G401.6 (cell line): ENCODE measurements at regions not wholly inside any gene's neighbourhood (a gene's known extent, or its start where the extent isn't known, plus 50 kb on each side); places are given as distances from the start of the nearest gene placed in this dataset.
"Not testable (repeated sequence)": the region's sequence is repeated elsewhere in the genome, so short reads cannot be mapped to it uniquely, and the experiment has no call there.

Source experiments
- FAIRE-seq: peaks from 2 replicates; lab custom pipeline; 2012; peaks lifted over from hg19 to GRCh38; lab: Jason Lieb, UNC

DNA sequence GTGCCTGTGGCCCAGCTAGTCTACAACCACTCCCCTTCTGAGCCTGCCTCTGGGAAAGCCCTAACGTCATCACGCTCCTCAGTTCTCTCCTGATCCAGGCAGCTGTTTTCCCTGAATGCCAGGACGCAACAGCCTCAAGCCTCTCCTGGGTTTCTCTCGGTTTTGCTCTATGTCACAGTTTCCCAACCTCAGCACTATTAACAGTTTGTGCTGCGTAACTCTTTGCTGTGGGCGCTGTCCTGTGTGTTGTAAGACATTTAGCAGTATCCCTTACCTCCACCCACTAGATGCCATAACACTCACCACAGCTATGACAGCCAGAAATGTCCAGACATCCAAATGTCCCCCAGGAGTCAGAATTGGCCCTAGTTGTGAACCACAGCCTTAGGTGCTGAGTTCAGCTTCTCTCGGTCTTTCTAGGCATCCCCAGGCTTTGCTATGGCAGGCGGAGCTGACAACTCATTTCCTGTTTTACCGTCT, 226.3 kb upstream of the NPVF start:
- no peak for FAIRE-seq

DNA sequence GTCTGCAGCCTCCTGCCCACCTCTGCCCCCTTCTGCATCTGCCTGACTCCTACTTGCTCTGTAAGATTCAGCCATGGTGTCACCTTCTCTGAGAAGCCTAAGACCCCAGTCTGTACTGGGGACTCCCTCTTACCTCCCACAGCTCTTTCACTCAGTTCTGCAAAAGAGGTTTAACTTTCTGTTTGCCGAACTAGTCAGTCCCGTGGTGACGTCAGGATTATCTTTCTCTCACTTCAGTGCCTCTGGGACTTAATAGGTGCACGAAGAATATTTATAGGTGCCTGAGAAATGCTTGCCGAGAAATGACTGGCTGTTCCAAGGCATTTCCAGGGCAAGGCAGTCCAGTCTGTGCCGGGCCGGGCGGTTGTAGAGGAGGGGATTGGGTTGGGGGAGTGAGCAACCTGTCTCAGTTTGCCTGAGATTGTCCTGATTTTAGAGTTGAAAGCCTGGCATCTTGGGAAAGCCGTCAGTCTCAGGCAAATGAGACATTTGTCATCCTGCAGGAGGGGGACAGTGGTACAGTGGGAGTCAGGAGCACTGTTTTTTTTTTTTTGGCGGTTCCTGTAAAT, 227.5 kb upstream of the NPVF start:
- no peak for FAIRE-seq

DNA sequence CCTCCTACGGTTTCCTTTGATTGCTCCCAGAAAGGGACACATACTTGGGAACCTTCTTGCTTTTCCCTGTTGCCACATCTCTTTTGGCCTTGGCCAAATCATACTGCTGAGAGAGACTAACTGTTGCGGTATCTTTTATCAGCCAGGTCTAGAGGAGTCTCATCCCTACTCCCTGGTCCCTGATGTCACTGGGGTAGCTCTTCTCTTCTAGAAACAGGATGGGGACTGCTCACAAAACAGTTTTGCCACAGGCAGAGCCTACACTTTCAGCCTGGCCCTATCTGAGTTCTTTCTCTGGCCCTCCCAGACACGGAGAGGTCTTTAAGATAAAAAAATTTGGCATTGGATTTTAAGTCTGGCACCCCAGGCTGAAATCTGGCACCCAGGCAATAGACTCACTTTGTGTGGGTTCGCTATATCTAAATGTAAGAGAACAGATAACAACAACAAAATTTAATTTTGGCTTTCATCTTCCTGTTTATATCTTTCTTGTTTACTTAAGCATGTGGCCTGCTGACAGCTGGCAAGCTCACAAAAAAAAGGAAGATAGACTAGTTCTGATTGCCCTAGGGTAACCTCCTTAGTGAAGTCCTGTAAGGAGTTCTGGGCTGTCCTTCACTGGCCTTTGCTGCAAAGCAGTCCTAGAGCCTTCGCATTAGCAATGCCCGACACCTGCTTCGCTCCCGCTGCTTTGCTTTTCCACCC, 228.3 kb upstream of the NPVF start:
- no peak for FAIRE-seq

DNA sequence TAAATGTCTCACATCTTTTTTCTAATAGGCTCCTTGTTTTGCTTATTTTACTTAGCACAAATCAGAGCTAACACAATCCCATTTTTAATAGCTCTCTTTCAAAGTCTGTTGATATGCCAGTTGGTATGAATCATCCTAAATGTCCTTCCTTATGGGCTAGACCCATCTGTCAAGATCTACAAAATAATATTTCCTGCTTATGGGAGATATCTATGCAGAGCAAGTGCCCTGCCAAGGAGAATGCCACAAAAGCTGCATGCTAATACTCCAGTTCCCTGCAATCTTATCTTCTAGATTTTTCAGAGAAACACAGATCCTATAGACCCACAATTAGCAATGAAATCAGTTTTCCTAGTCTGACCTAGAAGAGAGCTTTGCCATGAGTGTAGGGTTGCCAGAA, 230.8 kb upstream of the NPVF start:
- FAIRE-seq = no peak

DNA sequence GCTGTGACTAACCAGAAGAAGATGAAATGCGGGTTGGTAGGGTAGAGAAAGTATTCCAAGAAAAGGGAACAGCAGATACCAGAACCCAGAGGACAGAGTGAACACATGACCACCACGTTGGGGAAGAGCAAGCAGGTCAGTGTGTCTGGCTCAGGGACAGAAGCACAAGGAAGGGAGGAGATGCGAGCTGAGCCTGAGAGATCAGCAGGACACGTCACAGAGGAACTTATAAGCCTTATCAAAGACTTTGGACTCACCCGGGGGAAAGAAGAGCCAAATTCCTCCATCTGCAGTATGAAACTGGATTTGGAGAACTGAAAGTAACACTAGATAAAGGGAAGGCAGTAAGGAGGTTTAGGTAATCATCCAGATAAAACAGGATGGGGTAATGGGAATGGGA, 232.1 kb upstream of the NPVF start:
- no peak for FAIRE-seq

DNA sequence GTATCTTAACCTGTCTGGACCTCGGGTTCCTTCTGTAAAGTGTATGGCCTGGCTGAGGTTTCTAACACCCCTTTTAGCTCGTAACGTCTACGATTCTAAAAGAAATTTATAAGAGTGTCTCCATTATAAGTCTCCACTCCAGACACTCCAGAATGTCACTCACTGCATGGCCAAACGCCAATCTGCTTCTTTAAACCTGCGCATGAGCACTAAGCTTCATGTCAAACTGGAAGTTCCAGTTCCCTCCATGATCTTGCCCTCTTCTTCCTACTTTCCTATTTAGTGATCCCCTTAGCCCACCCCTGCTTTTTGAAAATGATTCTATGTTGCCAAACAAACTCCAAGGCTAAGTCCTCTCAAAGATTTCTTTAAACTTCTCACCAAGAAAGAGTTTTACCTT, 241.4 kb upstream of the NPVF start:
- no peak for FAIRE-seq

DNA sequence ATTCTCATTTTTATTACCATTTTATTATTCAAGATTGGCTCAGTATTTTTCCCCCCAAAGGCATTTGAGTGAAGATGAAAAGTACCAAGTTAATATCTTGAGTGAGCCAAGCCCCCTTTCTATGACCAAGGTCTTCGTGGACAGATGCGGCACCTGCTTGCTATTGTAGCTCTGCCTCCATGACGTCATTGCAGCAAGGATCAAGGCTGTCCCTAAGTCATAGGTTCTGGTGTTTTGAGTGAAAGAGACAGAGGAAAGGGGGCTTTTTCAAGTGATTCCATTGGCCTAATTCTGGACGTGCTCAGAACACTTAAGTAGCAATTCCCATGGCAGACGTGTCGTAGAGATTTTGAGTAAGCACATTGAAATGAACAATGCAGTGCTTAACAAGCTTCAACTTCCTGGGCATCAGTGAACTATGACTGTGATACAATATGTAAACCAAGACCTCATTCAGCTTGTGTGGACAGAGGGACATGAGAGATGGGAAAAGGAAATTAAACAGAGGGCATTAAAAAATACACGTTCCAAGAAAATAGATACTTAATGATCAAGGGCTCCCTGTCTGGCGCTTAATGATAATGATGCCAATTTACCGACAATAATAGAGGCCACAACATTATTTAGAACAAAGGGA, 248.7 kb upstream of the NPVF start:
- no peak for FAIRE-seq

DNA sequence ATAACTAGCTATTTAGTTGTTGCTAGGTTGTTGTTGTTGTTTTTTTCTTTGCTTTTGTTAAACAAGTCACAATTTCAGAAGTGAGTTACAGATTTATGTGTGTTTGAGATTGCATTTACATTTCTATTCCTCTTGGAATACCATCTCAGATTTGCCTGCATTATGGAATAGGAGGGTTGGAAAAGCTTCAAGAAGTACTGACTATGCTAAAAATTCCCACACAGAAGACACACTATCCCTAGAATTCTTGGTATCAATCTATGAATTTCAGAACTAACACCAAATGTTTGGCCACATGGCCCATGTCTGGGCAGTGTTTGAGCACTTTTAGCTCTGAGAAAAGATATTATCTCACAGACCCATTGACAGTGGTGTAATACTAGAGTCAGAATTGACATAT, 249.9 kb upstream of the NPVF start:
- FAIRE-seq = not testable (repeated sequence)

DNA sequence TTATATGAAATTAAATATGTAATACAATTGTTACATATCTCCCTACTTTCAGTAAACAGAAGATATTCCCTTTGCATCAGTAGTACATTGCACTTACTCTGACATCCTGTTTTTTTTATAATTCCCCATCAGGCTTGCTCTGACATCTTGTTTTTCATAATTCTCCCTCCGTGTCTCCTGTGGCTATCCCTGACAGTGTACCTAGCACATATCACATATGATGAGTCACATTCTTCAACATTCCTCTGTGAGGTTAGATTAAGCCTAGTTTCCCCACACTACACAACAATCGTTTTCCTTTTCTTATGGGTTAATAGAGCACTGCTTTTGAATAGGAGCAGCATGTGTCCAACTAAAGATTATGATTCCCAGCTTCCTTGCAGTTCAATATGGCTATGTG, 250.6 kb upstream of the NPVF start:
- no peak for FAIRE-seq

DNA sequence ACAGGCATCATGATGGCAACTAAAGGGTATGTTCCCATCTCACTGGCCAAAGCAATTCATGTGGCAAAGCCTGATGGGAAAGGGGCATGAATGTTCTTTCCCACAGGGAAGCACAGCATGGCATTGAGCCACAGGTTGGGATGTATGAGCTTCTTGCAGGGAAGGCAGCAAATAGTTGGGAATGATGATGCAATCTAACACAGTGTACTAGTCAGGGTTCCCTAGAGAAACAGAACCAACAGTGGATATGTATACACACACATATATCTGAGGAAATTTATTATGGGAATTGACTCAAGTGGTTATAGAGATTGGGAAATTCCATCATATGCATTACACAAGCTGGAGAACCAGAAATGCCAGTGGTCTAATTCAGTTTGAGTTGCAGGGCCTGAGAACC, 253.6 kb upstream of the NPVF start:
- no peak for FAIRE-seq

DNA sequence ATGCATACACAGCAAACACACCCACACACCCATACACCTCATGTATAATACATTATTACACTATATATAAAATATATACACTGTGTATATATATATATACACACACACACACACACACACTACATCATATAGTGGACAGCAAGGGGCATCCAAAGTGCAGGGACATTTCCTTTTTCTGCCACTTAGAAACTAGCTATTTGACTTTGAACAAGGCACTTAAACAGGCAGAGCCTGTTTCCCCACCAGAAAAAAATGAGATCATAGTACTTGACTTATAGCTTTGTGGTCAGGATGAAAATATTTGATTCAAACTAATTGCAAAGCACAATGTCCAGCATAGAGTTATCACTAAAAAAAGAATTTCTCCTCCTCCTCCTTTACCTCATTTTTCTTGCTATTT, 254.3 kb upstream of the NPVF start:
- FAIRE-seq = no peak

DNA sequence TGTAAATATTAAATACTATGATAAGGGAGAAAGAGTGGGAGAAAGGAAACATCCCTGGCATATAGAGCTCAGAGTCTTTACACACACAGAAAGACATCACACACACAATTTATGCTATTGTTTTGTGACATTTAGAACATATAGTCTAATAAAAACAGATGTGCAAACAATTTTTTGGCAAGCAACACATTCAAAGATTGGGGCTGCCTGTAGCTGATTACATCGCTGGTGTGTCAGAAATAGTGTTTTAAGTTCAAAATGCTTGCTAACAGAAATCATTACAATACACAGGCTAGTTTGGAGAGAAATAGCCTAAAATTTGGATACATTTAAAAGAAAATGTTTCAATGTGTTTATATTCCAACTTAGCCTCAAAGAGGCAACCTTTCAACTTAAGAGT, 256.7 kb upstream of the NPVF start:
- no peak for FAIRE-seq

DNA sequence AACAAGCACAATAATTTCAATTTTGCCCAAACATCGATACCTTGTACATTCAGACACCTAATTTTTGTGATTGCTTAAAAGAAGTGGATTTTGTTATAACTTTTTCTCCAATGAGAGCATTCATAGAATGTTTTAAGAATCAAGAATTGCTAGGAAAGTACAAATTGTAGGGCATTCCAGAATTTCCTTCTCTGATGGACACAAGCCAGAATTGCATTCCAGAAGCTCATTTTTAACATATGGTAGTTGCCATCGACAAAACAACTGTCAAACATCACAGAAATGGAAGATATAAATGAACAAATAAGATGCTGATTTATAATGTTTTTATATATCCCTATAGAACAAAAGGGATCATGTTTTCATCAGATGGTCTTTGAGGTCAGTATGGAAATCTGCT, 258.4 kb upstream of the NPVF start:
- no peak for FAIRE-seq

DNA sequence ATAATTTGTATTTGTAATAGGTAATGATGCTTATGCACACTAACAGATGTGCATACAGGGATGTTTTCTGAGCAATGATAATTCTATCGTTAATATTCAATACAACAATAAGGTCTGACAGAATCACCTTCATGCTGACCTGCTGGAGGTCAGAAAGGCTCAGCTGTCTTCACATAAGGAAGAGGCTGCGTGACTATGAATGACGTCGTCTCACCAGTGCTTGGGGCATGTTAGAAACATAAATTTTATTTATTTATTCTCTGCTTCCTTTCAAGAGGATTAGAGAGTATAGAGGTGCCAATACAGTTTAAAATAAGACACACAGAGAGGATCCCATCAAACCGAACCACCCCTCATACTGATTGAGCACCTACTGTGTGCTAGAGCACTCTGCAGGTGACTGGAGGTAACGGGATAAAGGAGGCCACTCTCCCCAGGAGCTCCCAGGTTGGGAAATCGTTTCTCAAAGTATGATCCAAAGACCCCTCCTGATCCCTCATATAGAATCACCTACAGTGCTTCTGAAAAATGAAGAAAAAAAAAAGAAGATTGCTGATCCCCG, 265.6 kb upstream of the NPVF start:
- FAIRE-seq = no peak

DNA sequence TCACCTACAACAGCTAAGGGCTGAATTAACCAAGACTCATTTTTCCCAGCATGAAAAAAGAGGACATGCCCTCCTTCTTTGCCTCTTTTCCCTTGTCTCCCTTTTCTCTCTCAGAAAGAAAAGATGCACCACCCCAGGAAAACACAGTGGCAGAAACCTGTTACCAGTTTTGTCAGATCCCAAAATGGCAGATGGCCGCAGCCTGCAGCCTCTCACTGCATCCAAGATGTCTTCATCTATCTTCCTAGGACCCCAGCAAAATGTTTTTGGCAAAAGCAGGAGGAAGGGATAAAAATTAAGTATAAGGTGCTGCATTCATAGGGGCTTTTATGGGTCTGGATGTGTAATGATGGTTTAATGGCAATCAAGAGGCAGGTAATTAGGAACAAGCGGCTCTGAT, 266.6 kb upstream of the NPVF start:
- no peak for FAIRE-seq

DNA sequence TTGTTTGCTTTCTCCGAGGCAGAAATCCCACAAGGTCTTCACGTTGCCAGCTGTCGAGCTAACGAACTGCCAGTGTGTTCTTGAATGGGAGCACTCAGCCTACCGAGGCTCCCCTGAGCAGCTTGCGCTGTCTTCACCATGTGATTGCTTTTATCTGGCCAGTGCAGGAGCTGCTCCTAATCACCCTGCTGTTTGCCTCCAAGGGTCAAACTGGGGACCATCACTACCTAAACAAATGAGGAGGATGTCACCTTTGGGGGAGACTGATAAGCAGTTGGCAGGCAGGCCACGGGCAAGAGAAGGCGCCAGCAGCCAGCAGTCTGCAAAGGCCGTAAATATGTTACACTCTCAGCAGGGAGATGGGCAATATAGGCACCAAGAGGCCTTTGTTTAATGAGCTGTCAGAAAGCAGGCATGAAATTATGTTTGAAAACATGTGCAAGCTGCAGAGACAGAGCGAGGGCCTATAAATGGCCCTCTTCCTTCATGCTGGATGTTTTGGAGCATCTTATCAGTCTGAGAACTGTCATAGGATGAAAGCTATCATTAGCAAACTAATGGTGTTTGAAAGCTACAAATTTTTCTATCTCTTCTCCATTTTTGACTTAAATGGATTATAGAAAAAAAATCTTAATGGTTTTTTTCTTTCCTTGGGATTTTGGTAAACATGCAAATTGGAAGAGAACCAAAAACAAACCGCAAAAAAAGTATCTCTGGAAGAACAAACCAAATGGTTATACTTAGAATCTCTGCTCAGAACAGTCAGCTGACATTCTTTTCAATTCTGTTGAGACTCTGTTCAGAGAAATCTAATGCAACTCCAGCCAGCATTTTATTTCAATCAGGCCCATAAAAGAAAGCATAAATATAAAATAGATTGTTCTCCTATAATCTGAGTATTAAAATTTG, 267.3 kb upstream of the NPVF start:
- peak; percentile 6 for FAIRE-seq

DNA sequence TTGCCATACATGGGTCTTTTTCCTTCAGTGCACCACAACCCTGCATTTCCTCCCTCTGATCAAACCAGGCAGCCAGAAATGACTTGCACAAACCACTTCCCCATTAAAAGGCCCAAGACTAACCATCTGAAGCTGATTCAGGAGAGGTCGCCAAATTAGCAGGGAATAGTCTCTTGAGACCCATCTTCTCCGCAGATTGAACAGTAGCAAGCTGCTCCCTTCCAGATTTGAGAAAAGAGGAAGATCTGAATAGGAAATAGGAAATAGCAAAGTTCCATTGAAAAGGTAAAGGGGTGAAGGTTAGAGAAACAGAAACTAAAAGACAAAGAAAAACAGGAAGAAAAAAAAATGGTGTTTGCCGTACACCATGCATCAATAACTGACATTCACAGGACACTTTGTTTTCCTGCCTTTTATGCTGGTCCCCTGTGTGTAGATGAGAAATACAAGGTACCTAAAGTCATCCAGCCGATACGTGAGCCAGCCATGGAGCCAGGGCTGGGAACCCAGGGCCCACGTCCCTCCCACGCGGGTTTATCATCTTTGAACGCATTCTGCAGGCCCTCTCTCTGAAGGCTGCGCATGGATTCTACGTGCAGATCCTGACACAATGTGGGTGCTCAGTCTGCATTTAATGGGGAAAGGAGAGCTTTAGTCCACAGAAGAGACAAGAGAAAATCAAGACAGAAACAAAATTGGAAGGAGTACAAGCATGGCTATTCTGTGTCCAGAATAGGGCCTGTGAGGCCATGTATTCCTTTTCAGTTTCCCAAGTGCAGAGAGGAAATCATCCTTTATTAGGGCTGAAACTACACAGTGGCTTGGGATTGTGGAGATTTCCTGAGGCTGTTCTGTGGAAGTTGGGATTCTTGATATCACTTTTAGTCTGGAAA, 268.4 kb upstream of the NPVF start:
- FAIRE-seq = no peak

DNA sequence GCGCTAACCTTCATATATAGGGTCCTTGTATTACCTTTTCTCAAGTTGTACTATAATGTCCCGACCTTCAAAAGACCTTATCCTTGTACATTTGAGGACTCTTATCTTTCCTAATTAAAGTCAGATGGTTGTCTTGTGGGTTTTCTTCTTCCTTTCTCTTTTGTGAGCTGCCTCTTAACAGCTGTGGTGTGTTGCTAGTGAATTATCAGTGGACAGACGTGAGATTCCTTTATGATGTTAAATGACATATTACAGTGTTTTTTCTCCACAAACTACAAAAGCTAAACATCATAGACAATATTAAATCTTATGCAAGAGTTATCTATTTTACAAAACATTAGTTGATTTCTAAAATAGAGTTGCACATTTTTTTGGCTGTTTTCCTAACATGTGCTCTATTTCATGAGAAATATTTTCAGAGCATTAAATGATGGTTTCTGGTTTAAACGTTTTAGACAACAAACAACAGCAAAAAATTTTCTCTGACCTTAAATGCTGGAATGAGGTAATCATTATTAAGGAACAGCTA, 272.2 kb upstream of the NPVF start:
- peak; percentile 69 for FAIRE-seq

DNA sequence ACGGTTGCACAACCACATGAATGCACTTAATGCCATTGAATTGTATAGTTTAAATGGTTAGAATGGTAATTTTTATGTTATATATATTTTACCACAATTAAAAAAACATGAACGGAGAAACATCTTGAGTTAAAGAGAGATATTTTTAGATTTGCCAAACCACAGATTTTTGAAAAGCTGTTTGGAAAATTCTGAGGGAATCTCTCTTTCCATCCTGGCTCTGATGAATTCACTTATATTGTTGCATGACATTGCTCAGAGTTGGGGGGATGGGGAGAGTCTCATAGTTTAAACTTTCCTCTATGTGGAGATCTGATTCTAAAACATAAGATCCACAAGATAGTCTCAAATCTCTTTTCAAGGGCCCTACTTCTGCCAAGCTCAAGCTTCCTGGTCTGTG, 275.0 kb upstream of the NPVF start:
- FAIRE-seq = peak; percentile 3

DNA sequence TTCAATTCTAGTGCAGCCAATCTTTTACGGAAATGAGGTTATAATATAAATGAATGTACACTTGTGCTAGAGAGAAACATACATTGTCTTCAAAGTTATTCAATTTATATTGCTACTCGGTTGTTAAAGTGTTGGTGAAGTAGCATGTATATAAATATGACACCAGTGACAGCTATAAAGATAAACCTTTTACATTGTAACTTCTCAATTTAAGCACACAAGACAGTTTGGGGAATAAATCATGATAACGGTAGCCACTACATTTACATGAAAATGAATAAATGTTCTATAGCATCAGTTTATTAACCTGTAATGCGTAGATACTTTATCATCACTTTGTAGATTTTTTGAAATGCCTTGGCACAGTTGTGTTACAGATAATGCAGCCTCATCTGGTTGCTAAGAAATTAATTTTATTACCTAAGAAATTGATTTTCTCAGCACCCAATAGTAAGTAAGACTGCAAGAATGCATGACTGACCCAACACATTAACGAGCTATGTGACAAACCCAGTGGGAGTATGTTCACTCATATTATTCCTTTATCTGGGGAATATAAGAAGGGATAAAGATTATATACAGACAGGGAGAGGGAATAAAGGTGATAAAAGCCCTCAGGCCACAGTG, 283.9 kb upstream of the NPVF start:
- FAIRE-seq = no peak
